Upper lobe of left lung (tissue), 4 donors: ENCODE measurements at regions not wholly inside any gene's neighbourhood (a gene's known extent, or its start where the extent isn't known, plus 50 kb on each side); places are given as distances from the start of the nearest gene placed in this dataset.

Source experiments
- CTCF ChIP-seq, 6 experiments: fragments of 450-650 bp in 4 of 6; fragments of 200-600 bp in 2 of 6; sonication (generic) in 2 of 6; IDR thresholded peaks; one replicate each; pipeline ENCODE4 v1.5.1; 2016 to 2019; ENCODE audit warnings: antibody characterized with exemption in 6 of 6
- EP300 ChIP-seq, 4 donors: sonication (generic); formaldehyde crosslinking; IDR thresholded peaks; one replicate each; pipeline ENCODE4 v1.5.1; 2017; ENCODE audit warnings: antibody characterized with exemption in 4 of 4, control low read depth in 2 of 4
- POLR2AphosphoS5 ChIP-seq, 2 donors: sonication (generic); formaldehyde crosslinking; IDR thresholded peaks; one replicate each; pipeline ENCODE4 v1.5.1; 2017; ENCODE audit warnings: antibody characterized with exemption in 2 of 2

DNA sequence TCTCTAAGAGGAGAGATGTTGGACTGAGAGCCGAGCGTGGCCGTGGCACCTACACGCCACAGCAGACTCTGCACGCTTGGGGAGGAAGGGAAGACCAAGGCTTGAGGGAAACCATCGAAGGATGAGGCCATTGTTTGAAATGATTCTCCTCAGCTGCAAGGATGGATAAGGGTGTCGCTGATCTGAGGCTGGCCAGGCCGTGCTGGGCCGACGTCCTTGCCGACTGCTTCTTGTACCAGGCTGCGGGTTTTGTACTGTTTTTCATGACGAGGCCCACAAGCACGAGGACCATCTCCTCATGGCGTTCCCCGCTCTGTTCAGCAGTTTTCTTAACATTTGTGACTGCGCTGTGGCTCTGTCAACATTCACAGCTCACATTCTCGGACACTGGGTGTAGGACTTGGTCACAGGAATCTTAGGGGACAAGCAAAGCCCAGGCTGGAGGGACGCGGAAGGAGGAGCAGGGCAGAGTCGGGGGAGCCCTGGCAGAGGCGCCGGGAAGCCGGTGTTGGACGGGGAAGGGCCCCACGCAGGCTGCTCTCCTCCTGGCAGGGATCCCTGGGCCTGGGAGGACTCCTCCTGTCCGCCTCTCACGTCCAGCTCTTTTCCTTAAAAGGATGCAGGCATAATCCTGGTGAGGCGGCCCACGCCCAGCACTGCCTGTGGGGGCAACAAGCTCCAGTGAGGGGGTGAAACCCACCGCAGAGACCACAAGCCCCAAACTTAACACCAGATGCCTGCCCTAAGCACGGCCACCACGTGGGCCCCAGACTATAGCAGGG is 259.0 kb upstream of the SALL3 start:
- TF ChIP-seq POLR2AphosphoS5 (IDR thresholded peaks at IDR 0.05) (no peak), CTCF (IDR thresholded peaks at IDR 0.05) (no peak), EP300 (IDR thresholded peaks at IDR 0.05) (no peak)
